Muscle of leg (tissue), 3 donors: ENCODE measurements at regions not wholly inside any gene's neighbourhood (a gene's known extent, or its start where the extent isn't known, plus 50 kb on each side); places are given as distances from the start of the nearest gene placed in this dataset.

Experiments used
- DNase-seq: peaks from one replicate; pipeline ENCODE4 v3.0.0; 2013
- H3K27ac ChIP-seq: one replicate; pipeline ENCODE4 v1.5.1; 2013; ENCODE audit warnings: mild to moderate bottlenecking, low read length, control low read depth
- H3K27me3 ChIP-seq: one replicate; pipeline ENCODE4 v1.6.1; 2013; ENCODE audit warnings: low read length; ENCODE audit not compliant: control insufficient read depth, insufficient read depth
- H3K36me3 ChIP-seq: one replicate; pipeline ENCODE4 v1.6.1; 2013; ENCODE audit warnings: low read length; ENCODE audit not compliant: control insufficient read depth, insufficient read depth
- H3K4me1 ChIP-seq: one replicate; pipeline ENCODE4 v1.6.1; 2013; ENCODE audit warnings: low read length; ENCODE audit not compliant: control insufficient read depth, insufficient read depth
- H3K4me3 ChIP-seq: one replicate; pipeline ENCODE4 v1.5.1; 2013; ENCODE audit warnings: low read length, control low read depth
- H3K9me3 ChIP-seq: replicated peaks from 2 replicates; pipeline ENCODE4 v1.6.1; 2013; ENCODE audit warnings: low read depth, low read length; ENCODE audit not compliant: control insufficient read depth
- WGBS: methylation state at CpG from one replicate; pipeline ENCODE4 v1.1.5; 2013; ENCODE audit warnings: missing lambda C conversion rate; ENCODE audit not compliant: insufficient coverage; 5-methylcytosine and 5-hydroxymethylcytosine counted together

DNA sequence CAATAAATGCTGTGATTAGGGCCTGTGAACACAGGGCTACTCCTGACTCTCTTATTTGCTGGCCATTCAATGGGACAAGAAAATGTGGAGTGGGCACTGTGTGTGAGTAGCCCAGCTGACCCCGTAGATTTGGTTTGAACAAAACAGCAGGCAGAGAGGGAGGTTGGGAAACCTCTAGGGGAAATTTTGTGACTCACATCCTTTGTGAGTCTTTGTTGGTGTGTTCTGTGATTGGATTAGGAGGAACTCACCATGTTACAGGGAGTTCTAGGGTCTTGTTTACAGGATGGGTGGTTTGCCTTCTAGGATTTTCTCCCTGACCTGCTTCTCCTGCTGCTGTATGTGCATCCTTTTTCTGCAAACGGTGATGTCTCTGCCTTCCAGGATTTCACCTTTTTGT, 128.3 kb upstream of the MKI67 start:
- no peaks in the 10 kb centered on the region for H3K4me1 ChIP-seq
- no peak overlapping the region for H3K27ac ChIP-seq
- DNase-seq: no peak
- peaks cover 3% of the 10 kb centered on the region for H3K27me3 ChIP-seq
- H3K4me3 ChIP-seq: no peak overlapping the region
- H3K9me3 ChIP-seq: no peaks in the 10 kb centered on the region
- WGBS: 100% methylated on average over 1 of the region's 2 CpGs
- H3K36me3 ChIP-seq: no peaks in the 10 kb centered on the region

DNA sequence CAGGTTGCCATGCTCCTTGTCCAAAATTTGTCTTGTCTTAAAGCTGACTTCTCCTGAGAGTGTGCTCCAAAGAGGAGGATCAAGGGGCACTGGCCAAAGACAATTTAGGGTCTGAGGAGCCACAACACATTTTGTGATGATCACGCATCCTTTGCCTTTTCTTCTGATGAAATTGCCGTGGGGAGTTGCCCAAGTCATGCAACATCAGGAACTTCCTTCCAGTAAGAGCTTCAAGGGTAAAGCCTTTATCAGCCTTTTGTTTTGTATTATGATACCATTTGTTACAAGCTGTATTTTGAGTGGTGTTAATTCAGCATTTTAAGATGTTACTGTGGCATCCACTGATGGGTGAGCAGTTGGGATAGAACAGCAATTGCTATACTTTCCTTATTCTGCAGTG, 131.2 kb upstream of the MKI67 start:
- Histone ChIP-seq H3K27ac (no peak overlapping the region), H3K4me3 (no peak overlapping the region), H3K4me1 (no peaks in the 10 kb centered on the region), H3K36me3 (no peaks in the 10 kb centered on the region), H3K9me3 (no peaks in the 10 kb centered on the region), H3K27me3 (no peaks in the 10 kb centered on the region)
- DNase-seq: no peak
- 92% methylated on average over 2 of the region's 2 CpGs for WGBS

DNA sequence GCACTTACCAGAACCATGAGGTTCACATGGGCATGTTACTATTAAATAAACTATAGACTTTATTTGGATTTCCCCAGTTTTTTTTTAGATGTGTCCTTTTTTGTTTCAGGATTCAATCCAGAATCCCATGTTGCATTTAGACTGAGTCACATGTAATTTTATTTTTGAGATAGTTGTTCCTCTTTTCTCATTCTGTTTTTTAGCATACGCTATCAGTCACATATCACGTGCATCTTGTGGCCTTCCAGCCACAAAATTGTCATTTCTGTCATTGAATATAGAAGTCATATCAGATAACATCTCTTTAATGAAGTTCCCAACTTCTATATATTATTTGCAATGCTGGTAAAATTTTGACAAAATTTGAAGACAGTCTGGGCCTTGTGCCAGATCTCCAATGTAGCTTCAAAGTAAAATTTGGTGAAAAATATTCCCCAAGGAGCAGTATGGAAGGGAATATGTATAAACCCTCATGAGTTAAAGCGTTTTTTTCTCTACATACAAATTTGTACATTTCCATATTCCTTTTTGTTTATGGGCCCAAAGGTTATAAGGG, 132.3 kb upstream of the MKI67 start:
- no peak overlapping the region for H3K4me3 ChIP-seq

GRCh38 chr10:128263891-128264688, 137.9 kb upstream of the MKI67 start:
- H3K36me3 ChIP-seq: no peaks in the 10 kb centered on the region
- H3K9me3 ChIP-seq: no peaks in the 10 kb centered on the region
- peaks cover 11% of the 10 kb centered on the region for H3K4me1 ChIP-seq
- H3K27ac ChIP-seq: no peak overlapping the region
- DNase-seq: peak; percentile 90
- no peaks in the 10 kb centered on the region for H3K27me3 ChIP-seq
- H3K4me3 ChIP-seq: no peak overlapping the region
- WGBS: 0% methylated on average over 5 of the region's 13 CpGs

More for the DNA sequence above, 132.3 kb upstream of the MKI67 start:
- Histone ChIP-seq H3K4me1 (no peaks in the 10 kb centered on the region), H3K27me3 (no peaks in the 10 kb centered on the region), H3K27ac (no peak overlapping the region), H3K9me3 (no peaks in the 10 kb centered on the region), H3K36me3 (no peaks in the 10 kb centered on the region)
- WGBS: no CpG with 5 or more reads among the region's 3 CpGs
- no peak for DNase-seq

- no peak overlapping the region for H3K4me3 ChIP-seq
- H3K36me3 ChIP-seq: no peaks in the 10 kb centered on the region
- H3K9me3 ChIP-seq: no peaks in the 10 kb centered on the region
- DNase-seq: no peak
- no peaks in the 10 kb centered on the region for H3K27me3 ChIP-seq
- peaks cover 11% of the 10 kb centered on the region for H3K4me1 ChIP-seq
- H3K27ac ChIP-seq: no peak overlapping the region
- 54% methylated on average over 10 of the region's 32 CpGs for WGBS
Observed at GRCh38 chr10:128265596-128265995, 139.4 kb upstream of the MKI67 start.

DNA sequence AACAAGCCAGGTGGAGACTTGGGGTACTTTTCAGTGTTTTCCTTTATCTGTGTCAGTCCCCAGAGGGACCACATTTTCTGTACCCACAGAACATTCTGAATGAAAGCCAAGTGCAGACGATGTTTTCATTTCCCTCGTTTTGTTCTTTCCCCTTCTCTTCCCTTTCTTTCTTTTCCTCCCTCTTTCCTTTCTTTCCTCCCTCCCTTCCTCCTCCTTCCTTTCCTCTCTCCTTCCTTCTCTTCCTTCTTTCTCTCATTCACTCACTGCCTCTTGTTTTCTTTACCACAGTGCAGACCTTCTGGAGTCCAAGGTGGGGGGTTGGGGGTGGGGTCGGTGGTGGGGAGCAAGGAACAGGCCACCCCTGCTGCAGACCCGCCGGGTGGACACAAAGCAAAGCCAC, 141.4 kb upstream of the MKI67 start:
- Histone ChIP-seq H3K27me3 (no peaks in the 10 kb centered on the region), H3K36me3 (no peaks in the 10 kb centered on the region), H3K27ac (no peak overlapping the region), H3K4me1 (peaks cover 11% of the 10 kb centered on the region), H3K9me3 (no peaks in the 10 kb centered on the region), H3K4me3 (no peak overlapping the region)
- WGBS: 42% methylated on average over 4 of the region's 5 CpGs
- DNase-seq: no peak

GRCh38 chr10:128268015-128268722, 141.9 kb upstream of the MKI67 start:
- H3K4me1 ChIP-seq: peaks cover 11% of the 10 kb centered on the region
- WGBS: 27% methylated on average over 20 of the region's 25 CpGs
- H3K27ac ChIP-seq: no peak overlapping the region
- H3K27me3 ChIP-seq: peaks cover under 1% of the 10 kb centered on the region
- no peak overlapping the region for H3K4me3 ChIP-seq
- peak; percentile 92 for DNase-seq
- H3K36me3 ChIP-seq: no peaks in the 10 kb centered on the region
- no peaks in the 10 kb centered on the region for H3K9me3 ChIP-seq

DNA sequence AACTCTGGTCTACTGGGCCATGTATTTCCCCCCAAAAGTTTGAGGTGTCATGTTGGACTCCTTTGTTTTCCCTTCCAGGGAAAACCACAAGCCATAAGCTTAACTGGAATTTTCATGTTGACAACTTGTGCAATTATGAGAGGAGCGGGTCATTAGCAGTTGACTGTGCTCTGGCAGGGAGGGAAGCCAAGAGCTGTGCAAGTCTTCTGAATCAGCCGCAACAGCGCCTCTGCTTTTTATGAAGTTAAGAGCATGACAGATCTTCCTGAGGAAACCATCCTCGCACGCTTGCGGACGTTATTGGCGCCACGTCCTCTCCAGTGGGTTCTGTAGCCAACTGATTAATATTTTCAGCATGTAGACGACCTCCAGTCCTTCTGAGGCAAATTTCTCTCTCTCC, 148.7 kb upstream of the MKI67 start:
- Histone ChIP-seq H3K36me3 (no peaks in the 10 kb centered on the region), H3K4me3 (no peak overlapping the region), H3K9me3 (no peaks in the 10 kb centered on the region), H3K27ac (no peak overlapping the region), H3K4me1 (peaks cover 28% of the 10 kb centered on the region), H3K27me3 (peaks cover 2% of the 10 kb centered on the region)
- peak; percentile 89 for DNase-seq
- 0% methylated on average over 9 of the region's 10 CpGs for WGBS

- DNase-seq: no peak
- H3K9me3 ChIP-seq: no peaks in the 10 kb centered on the region
- no peak overlapping the region for H3K27ac ChIP-seq
- no peaks in the 10 kb centered on the region for H3K36me3 ChIP-seq
- H3K4me1 ChIP-seq: peaks cover 28% of the 10 kb centered on the region
- peaks cover 2% of the 10 kb centered on the region for H3K27me3 ChIP-seq
- no peak overlapping the region for H3K4me3 ChIP-seq
- WGBS: 51% methylated on average over 12 of the region's 19 CpGs
Observed at GRCh38 chr10:128275388-128276177, 149.4 kb upstream of the MKI67 start.
